D721Med (cell line): ENCODE measurements at regions not wholly inside any gene's neighbourhood (a gene's known extent, or its start where the extent isn't known, plus 50 kb on each side); places are given as distances from the start of the nearest gene placed in this dataset.

ENCODE experiments used
- DNase-seq: peaks from one replicate; pipeline ENCODE4 v3.0.0; 2011; ENCODE audit warnings: low spot score; ENCODE audit not compliant: insufficient read length
- FAIRE-seq: peaks from 2 replicates; lab custom pipeline; 2011; peaks lifted over from hg19 to GRCh38; lab: Jason Lieb, UNC
- CTCF ChIP-seq: IDR thresholded peaks from 2 replicates; pipeline ENCODE4 v1.5.1; 2012; ENCODE audit warnings: mild to moderate bottlenecking, control low read depth; ENCODE audit not compliant: insufficient read depth; ENCODE audit errors: missing control alignments

DNA sequence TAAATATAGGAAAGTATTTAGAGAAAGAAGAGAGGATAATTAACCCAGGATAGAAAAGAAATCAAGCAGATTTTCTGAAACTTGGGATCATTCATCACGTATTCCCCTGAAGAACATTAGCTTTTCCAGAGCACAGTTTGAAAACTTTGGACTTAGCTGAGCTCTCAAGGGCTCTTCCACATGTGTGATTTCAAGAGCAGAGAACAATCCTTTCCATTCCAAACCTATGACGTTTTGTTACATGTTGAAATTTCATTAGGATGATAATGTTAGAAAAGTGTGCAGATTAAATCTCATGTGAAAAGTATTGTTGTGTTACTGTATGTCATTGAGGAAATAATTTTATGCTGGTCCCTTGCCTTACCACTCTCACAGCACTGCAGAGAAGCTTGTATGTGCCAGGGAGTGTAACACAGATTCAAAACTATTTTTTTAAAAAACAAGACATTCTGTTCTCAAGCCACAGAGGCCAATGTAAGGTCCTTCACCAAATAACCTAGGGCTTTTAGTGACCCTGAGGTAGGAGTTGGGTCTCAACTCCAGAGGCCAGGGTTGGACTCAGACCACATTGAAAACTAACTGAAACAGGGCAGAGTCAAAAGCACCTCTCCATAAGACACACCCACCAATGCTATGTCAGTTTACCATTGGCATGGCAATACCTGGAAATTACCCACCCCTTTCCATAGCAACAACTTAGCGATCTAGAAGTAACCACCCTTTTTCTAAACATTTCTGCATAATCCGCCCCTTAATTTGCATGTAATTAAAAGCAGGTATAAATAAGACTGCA is 141.3 kb downstream of the ANXA5 start:
- FAIRE-seq: no peak
- TF ChIP-seq CTCF: no peak
- no peak for DNase-seq

DNA sequence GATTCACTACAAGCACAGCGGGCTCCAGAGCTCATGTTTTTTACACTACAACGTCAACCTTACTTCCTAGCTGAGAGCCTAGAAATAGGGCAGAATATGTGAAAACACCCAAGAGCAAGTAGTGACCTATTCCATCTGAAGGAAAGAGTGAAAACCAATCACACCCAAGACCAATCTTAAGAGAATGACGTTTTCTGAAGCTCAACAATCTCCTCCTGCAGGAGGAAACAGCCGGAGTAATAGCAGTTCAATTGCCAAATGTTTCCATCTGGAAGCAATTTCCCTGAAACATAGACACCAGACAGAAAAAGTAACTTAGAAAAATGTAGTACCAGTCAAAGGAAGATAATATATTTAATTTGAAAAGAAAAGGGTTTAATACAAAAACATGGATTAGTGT is 142.4 kb downstream of the ANXA5 start:
- TF ChIP-seq CTCF: no peak
- FAIRE-seq (no peak), DNase-seq (no peak)

DNA sequence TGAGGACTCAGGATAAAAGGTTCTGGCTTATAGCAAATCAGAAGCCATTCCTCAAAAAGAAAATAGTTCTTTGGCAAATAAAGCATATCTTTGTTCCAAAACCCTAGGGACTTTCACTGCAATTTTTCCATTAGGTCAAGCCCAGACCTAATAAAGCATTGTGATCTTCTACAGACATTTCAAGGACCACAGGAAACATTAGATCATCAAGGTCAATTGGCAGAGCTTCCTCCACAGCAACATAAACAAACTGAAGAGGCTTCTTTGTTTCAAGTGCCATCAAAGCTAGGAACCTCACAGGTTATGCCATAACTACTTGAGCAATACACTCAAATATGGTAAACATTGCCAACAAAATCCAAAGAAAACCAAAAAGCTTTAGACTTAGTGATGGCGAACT is 144.9 kb downstream of the ANXA5 start:
- TF ChIP-seq CTCF: no peak
- DNase-seq (no peak), FAIRE-seq (no peak)

DNA sequence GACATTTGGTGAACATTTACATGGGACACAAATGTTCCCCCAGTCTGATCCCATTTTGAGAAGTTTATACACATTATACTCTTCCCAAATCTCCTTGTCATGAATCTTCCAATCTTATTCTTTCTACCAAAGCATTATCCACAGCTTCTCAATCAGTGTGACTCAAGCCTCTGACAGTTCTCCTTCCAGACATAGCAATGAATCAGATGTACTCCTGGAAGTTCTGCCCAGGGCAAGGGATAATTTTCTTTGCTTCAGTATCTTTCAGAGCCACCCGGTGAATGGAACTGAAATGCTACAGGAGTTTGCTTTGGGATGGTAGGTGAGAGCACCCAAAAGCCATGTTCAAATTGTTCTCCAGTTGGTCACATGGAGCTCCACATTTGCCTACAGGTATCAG is 145.5 kb downstream of the ANXA5 start:
- no peak for DNase-seq
- FAIRE-seq: no peak
- no peak for TF ChIP-seq CTCF

GRCh38 chr4:121541696-121542095 is 155.1 kb downstream of the ANXA5 start:
- no peak for TF ChIP-seq CTCF
- no peak for FAIRE-seq

GRCh38 chr4:121535351-121535750 is 154.5 kb upstream of the QRFPR start:
- FAIRE-seq (no peak), DNase-seq (no peak)
- TF ChIP-seq CTCF: no peak

More at GRCh38 chr4:121541696-121542095, 155.1 kb downstream of the ANXA5 start:
- no peak for DNase-seq

DNA sequence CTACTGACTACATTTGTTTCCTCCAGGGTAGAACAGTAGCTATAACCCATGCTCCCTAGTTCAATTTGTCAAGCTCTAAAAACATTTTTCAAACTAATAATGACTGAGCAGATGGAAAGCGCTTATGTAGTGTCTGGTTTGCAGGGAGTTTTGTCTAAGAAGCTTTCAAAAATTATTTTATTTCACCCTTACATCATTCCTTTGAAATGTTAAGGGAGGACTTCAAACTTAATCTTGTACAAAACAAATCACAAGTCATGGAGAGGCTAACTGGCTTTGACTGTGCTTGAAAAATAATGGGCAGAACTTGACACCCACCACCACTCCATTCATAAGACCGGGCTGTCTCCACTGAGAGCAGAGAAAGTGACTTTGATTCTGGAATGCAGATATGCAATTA is 153.4 kb upstream of the QRFPR start:
- no peak for TF ChIP-seq CTCF
- no peak for DNase-seq
- no peak for FAIRE-seq
